ENCODE measurements at regions not wholly inside any gene's neighbourhood (a gene's known extent, or its start where the extent isn't known, plus 50 kb on each side); places are given as distances from the start of the nearest gene placed in this dataset.

DNA sequence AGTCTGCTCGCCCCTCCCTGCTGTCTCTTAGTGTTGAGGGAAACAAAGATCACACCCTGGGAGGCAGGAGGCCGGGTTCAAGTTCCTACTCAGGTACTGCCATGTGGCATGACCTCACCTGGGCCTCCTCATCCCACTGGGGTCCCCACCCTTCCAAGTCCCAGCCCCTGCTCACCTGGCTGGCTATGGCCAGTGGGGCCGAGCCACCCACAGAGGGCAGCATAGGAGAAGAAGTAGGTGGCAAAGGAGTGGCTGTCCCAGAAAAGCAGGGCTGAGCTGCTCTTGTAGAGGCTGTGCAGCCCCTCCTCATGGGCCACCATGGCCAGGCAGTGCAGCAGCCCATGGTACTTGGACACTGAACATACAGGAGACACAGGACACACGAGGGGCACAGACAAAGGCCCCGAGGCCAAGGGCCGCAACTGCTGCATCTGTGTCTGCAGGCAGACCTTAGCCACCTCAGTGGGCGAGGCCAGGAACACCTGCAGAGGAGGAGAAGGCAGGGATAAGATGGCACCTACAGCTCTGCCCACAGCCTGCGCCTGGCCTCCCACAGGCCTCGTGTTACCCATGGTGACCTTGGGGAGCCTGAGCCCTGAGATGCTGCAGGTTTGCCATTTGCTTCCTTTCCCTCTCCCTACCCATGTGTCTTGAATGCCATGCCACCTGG lies 50.6 kb upstream of the MPEG1 start:
- DNase-seq (ENCODE audit: extremely low read depth, low read depth) = no peak

Small RNA genes in the stretch of these regions (small RNA-seq; reads per million reads assigned to genes)
- gene RN7SL435P = 0 to 0.06 reads per million in 2 experiments

Measured in NCI-H460 (cell line).